ENCODE measurements at regions not wholly inside any gene's neighbourhood (a gene's known extent, or its start where the extent isn't known, plus 50 kb on each side); places are given as distances from the start of the nearest gene placed in this dataset.

DNA sequence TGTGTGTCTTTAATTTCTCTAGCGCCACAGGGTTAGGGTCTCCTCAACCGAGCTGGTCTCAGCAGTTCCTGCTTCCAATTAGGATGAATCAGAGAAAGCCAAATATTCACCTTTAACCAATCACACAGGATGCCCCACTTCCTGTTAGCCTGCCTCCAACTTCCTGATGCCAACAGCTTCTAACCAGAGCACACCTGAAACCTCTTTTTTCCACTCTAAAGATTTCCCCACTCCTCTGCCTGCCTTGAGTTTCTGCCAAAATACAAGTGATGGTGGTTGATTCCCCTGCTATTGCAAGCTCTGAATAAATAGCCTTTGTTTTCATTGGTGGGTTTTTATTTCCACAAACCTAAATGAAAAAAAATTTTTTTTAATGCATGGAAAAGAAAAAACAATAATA lies 144.7 kb upstream of the UST start:
- DNase-seq (no peak), ATAC-seq (no peak)
- Mint-ChIP-seq H3K27ac (no peak overlapping the region), H3K4me1 (peaks cover 4 to 5% of the 10 kb centered on the region in 2 donors), H3K27me3 (ENCODE audit: low read depth in 2 of 2) (peaks cover 24 to 64% of the 10 kb centered on the region in 2 donors), H3K4me3 (no peak overlapping the region), H3K9me3 (peaks cover 3 to 4% of the 10 kb centered on the region in 2 donors), H3K36me3 (no peaks in the 10 kb centered on the region)
- WGBS (ENCODE audit: insufficient coverage) = 89% methylated on average over 2 of the region's 2 CpGs
- TF ChIP-seq CTCF (IDR thresholded peaks at IDR 0.05) = no peak
- Histone ChIP-seq H3K4me1 (ENCODE audit: control insufficient read depth, insufficient read depth, low read length) (no peaks in the 10 kb centered on the region), H3K36me3 (ENCODE audit: control insufficient read depth, insufficient read depth, low read length) (no peaks in the 10 kb centered on the region), H3K9me3 (ENCODE audit: control insufficient read depth, insufficient read depth, low read length) (no peaks in the 10 kb centered on the region), H3K27ac (ENCODE audit: low read length) (no peak overlapping the region), H3K4me3 (ENCODE audit: low read length) (no peak overlapping the region), H3K27me3 (ENCODE audit: control insufficient read depth, insufficient read depth, low read length) (peaks cover 8% of the 10 kb centered on the region)
- intact Hi-C loops (cut with micrococcal nuclease) = no loop called here

DNA sequence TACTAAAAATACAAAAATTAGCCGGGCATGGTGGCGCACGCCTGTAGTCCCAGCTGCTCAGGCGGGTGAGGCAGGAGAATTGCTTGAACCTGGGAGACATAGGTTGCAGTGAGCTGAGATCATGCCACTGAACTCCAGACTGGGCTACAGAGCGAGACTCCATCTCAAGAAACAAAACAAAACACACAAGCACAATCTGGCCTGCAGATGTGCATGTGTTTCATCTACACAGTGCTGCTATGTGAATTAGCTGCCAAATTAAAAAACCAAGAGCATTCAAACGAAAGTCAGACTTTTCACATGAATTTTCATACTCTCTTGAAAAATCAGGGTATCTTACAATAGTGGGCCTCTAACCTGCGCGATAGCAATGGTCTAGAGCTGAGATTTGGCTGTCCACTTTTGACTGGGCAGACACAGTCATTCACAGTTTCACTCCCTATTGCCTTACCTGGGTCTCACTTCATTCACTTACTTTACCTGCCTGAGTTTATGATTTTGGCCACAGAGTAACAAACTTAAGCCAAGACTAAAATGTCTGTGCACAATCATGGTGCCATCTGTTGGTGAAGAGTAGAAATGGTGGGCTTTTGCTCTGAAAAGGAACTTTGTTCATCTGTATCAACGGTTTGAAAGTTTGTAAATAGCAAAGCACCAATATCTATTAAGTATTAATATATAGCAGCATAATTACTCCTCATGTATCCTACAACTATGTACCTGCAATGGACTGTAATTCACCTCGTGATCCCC lies 138.5 kb upstream of the UST start:
- no peaks in the 10 kb centered on the region for H3K36me3 Mint-ChIP-seq
- H3K9me3 ChIP-seq (ENCODE audit: control insufficient read depth, insufficient read depth, low read length) = no peaks in the 10 kb centered on the region
- 87% methylated on average over 9 of the region's 10 CpGs for WGBS (ENCODE audit: insufficient coverage)
- H3K27ac ChIP-seq (ENCODE audit: low read length) = no peak overlapping the region
- intact Hi-C loops (cut with micrococcal nuclease) = no loop called here
- no peak overlapping the region for H3K27ac Mint-ChIP-seq
- H3K27me3 Mint-ChIP-seq (ENCODE audit: low read depth in 2 of 2) = peaks cover 21 to 52% of the 10 kb centered on the region in 2 donors
- no peaks in the 10 kb centered on the region for H3K36me3 ChIP-seq (ENCODE audit: control insufficient read depth, insufficient read depth, low read length)
- no peak for ATAC-seq
- no peaks in the 10 kb centered on the region for H3K9me3 Mint-ChIP-seq
- no peak overlapping the region for H3K4me3 Mint-ChIP-seq
- no peaks in the 10 kb centered on the region for H3K4me1 Mint-ChIP-seq
- DNase-seq = peak in 1 of 2 donors; percentile 7
- no peak overlapping the region for H3K4me3 ChIP-seq (ENCODE audit: low read length)
- no peak for TF ChIP-seq CTCF (IDR thresholded peaks at IDR 0.05)
- H3K27me3 ChIP-seq (ENCODE audit: control insufficient read depth, insufficient read depth, low read length) = peaks cover 8% of the 10 kb centered on the region
- no peaks in the 10 kb centered on the region for H3K4me1 ChIP-seq (ENCODE audit: control insufficient read depth, insufficient read depth, low read length)

GRCh38 chr6:148611213-148611612 lies 135.6 kb upstream of the UST start:
- Histone ChIP-seq H3K36me3 (ENCODE audit: control insufficient read depth, insufficient read depth, low read length) (no peaks in the 10 kb centered on the region), H3K9me3 (ENCODE audit: control insufficient read depth, insufficient read depth, low read length) (no peaks in the 10 kb centered on the region), H3K4me1 (ENCODE audit: control insufficient read depth, insufficient read depth, low read length) (no peaks in the 10 kb centered on the region), H3K27me3 (ENCODE audit: control insufficient read depth, insufficient read depth, low read length) (no peaks in the 10 kb centered on the region), H3K27ac (ENCODE audit: low read length) (no peak overlapping the region), H3K4me3 (ENCODE audit: low read length) (no peak overlapping the region)
- TF ChIP-seq CTCF (IDR thresholded peaks at IDR 0.05) = no peak
- peaks cover 24 to 51% of the 10 kb centered on the region in 2 donors for H3K27me3 Mint-ChIP-seq (ENCODE audit: low read depth in 2 of 2)
- DNase-seq (no peak), ATAC-seq (no peak)
- H3K27ac Mint-ChIP-seq = no peak overlapping the region
- H3K9me3 Mint-ChIP-seq = no peaks in the 10 kb centered on the region
- WGBS (ENCODE audit: insufficient coverage) = 93% methylated on average over 8 of the region's 8 CpGs
- H3K4me1 Mint-ChIP-seq = no peaks in the 10 kb centered on the region
- no peak overlapping the region for H3K4me3 Mint-ChIP-seq
- intact Hi-C loops (cut with micrococcal nuclease) = no loop called here
- no peaks in the 10 kb centered on the region for H3K36me3 Mint-ChIP-seq

DNA sequence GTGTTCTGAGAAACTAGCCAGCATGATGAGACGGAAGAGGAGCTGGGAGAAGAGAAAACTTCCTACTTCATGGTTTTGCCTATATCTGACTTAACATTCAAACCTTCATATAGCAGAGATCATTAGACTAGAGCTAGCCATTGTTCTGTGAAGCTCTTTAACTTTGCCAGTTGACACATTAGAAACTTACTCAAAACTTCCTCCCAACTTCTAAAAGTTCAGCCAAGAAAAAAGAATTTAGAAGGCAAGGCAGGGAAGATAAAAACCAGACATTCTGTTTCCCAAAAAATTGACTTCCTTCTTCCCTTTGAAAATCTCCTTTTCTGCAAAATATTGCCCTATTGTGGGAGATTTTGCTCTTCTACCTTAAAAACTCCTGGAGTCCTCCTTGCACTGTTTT lies 134.8 kb upstream of the UST start:
- H3K36me3 ChIP-seq (ENCODE audit: control insufficient read depth, insufficient read depth, low read length) = no peaks in the 10 kb centered on the region
- peaks cover 24 to 51% of the 10 kb centered on the region in 2 donors for H3K27me3 Mint-ChIP-seq (ENCODE audit: low read depth in 2 of 2)

More for the DNA sequence above, 134.8 kb upstream of the UST start:
- no CpG with 5 or more reads among the region's 1 CpG for WGBS (ENCODE audit: insufficient coverage)
- no peak overlapping the region for H3K27ac Mint-ChIP-seq
- no peak overlapping the region for H3K4me3 Mint-ChIP-seq
- ATAC-seq = no peak
- H3K9me3 Mint-ChIP-seq = no peaks in the 10 kb centered on the region
- Histone ChIP-seq H3K27me3 (ENCODE audit: control insufficient read depth, insufficient read depth, low read length) (no peaks in the 10 kb centered on the region), H3K4me3 (ENCODE audit: low read length) (no peak overlapping the region), H3K27ac (ENCODE audit: low read length) (no peak overlapping the region), H3K4me1 (ENCODE audit: control insufficient read depth, insufficient read depth, low read length) (no peaks in the 10 kb centered on the region), H3K9me3 (ENCODE audit: control insufficient read depth, insufficient read depth, low read length) (no peaks in the 10 kb centered on the region)
- intact Hi-C loops (cut with micrococcal nuclease) = no loop called here
- H3K4me1 Mint-ChIP-seq = no peaks in the 10 kb centered on the region
- DNase-seq = no peak
- no peak for TF ChIP-seq CTCF (IDR thresholded peaks at IDR 0.05)
- no peaks in the 10 kb centered on the region for H3K36me3 Mint-ChIP-seq

Data from natural killer cell (primary cell).